Mesenchymal stem cell (in vitro differentiated cells and primary cell): ENCODE measurements at regions not wholly inside any gene's neighbourhood (a gene's known extent, or its start where the extent isn't known, plus 50 kb on each side); places are given as distances from the start of the nearest gene placed in this dataset.

Source experiments
- DNase-seq: peaks from one replicate; pipeline ENCODE4 v3.0.0-alpha.2; 2013
- H2AFZ ChIP-seq: one replicate; pipeline ENCODE4 v1.6.1; 2013; ENCODE audit warnings: low read depth, mild to moderate bottlenecking, control low read depth, inconsistent platforms, low read length, moderate library complexity
- H2AK5ac ChIP-seq: 2 replicates; pipeline ENCODE4 v1.6.1; 2013; ENCODE audit warnings: low read length, moderate library complexity, mild to moderate bottlenecking, inconsistent platforms; ENCODE audit not compliant: severe bottlenecking
- H2BK120ac ChIP-seq: one replicate; pipeline ENCODE4 v1.6.1; 2013; ENCODE audit warnings: low read depth, mild to moderate bottlenecking, inconsistent platforms, low read length, moderate library complexity
- H2BK12ac ChIP-seq, 2 experiments: one replicate each; pipeline ENCODE4 v1.6.1; 2013; ENCODE audit warnings: inconsistent platforms in 2 of 2, low read length in 2 of 2, mild to moderate bottlenecking in 2 of 2, moderate library complexity in 2 of 2, control low read depth in 1 of 2
- H2BK15ac ChIP-seq: one replicate; pipeline ENCODE4 v1.6.1; 2013; ENCODE audit warnings: mild to moderate bottlenecking, low read depth, inconsistent platforms; ENCODE audit not compliant: poor library complexity, severe bottlenecking
- H2BK5ac ChIP-seq: 2 replicates; pipeline ENCODE4 v1.6.1; 2013; ENCODE audit warnings: low read depth, mild to moderate bottlenecking, low read length, control low read depth, inconsistent platforms; ENCODE audit not compliant: poor library complexity, severe bottlenecking
- H3K14ac ChIP-seq, 2 experiments: one replicate each; pipeline ENCODE4 v1.6.1; 2013; ENCODE audit warnings: inconsistent platforms in 2 of 2, low read length in 2 of 2, control low read depth in 1 of 2, mild to moderate bottlenecking in 1 of 2, moderate library complexity in 1 of 2
- H3K18ac ChIP-seq, 2 experiments: one replicate each; pipeline ENCODE4 v1.6.1; 2013; ENCODE audit warnings: inconsistent platforms in 2 of 2, low read length in 2 of 2, control low read depth in 1 of 2, low read depth in 1 of 2, mild to moderate bottlenecking in 1 of 2
- H3K23ac ChIP-seq, 2 experiments: one replicate each; pipeline ENCODE4 v1.6.1; 2013; ENCODE audit warnings: inconsistent platforms in 2 of 2, low read length in 2 of 2, mild to moderate bottlenecking in 2 of 2, moderate library complexity in 2 of 2, control low read depth in 1 of 2
- H3K27ac ChIP-seq: 2 replicates; pipeline ENCODE4 v1.5.1; 2013; ENCODE audit warnings: mild to moderate bottlenecking, moderate library complexity, low read length, control low read depth, inconsistent platforms; ENCODE audit not compliant: poor library complexity, severe bottlenecking
- H3K27me3 ChIP-seq, 2 experiments: 2 replicates each; pipeline versions ENCODE4 v1.6.1 to v1.7.0; 2013; ENCODE audit warnings: low read length in 2 of 2, mild to moderate bottlenecking in 2 of 2, moderate library complexity in 2 of 2, control low read depth in 1 of 2, inconsistent platforms in 1 of 2; ENCODE audit not compliant: control insufficient read depth in 1 of 2, insufficient read depth in 1 of 2
- H3K36me3 ChIP-seq, 2 experiments: 2 replicates each; pipeline versions ENCODE4 v1.6.1 to v1.7.0; 2013; ENCODE audit warnings: low read length in 2 of 2, control low read depth in 1 of 2, inconsistent platforms in 1 of 2, low read depth in 1 of 2, mild to moderate bottlenecking in 1 of 2; ENCODE audit not compliant: insufficient read depth in 2 of 2, control insufficient read depth in 1 of 2
- H3K4ac ChIP-seq, 2 experiments: one replicate each; pipeline ENCODE4 v1.6.1; 2013; ENCODE audit warnings: inconsistent platforms in 2 of 2, low read length in 2 of 2, mild to moderate bottlenecking in 2 of 2, moderate library complexity in 2 of 2, control low read depth in 1 of 2, low read depth in 1 of 2
- H3K4me1 ChIP-seq: 2 replicates; pipeline ENCODE4 v1.6.1; 2013; ENCODE audit warnings: low read depth, low read length, control low read depth; ENCODE audit not compliant: control insufficient read depth, insufficient read depth
- H3K4me2 ChIP-seq: 2 replicates; pipeline ENCODE4 v1.6.1; 2013; ENCODE audit warnings: low read length, mild to moderate bottlenecking, inconsistent platforms; ENCODE audit not compliant: poor library complexity, severe bottlenecking
- H3K4me3 ChIP-seq, 2 experiments: 2 replicates each; pipeline versions ENCODE4 v1.5.1 to v1.7.0; 2013; ENCODE audit warnings: low read length in 2 of 2, mild to moderate bottlenecking in 2 of 2, control low read depth in 1 of 2, low read depth in 1 of 2; ENCODE audit not compliant: insufficient read depth in 1 of 2
- H3K79me1 ChIP-seq: replicated peaks from 2 replicates; pipeline ENCODE4 v1.6.1; 2013; ENCODE audit warnings: mild to moderate bottlenecking, control low read depth, low read length, inconsistent platforms; ENCODE audit not compliant: poor library complexity, severe bottlenecking
- H3K9ac ChIP-seq: 2 replicates; pipeline ENCODE4 v1.7.0; 2013; ENCODE audit warnings: mild to moderate bottlenecking, low read length, moderate library complexity
- H3K9me3 ChIP-seq: 2 replicates; pipeline ENCODE4 v1.7.0; 2013; ENCODE audit warnings: mild to moderate bottlenecking, low read length; ENCODE audit not compliant: control insufficient read depth
- H4K8ac ChIP-seq: one replicate; pipeline ENCODE4 v1.6.1; 2013; ENCODE audit warnings: inconsistent platforms, mild to moderate bottlenecking, low read length, moderate library complexity
- H4K91ac ChIP-seq: one replicate; pipeline ENCODE4 v1.6.1; 2013; ENCODE audit warnings: mild to moderate bottlenecking, low read length, inconsistent platforms
- WGBS: methylation state at CpG from one replicate; pipeline ENCODE4 v1.1.7; 2013; ENCODE audit warnings: mixed read lengths; 5-methylcytosine and 5-hydroxymethylcytosine counted together

- 60% methylated on average over 1 of the region's 1 CpG for WGBS
- Histone ChIP-seq H3K27ac (no peak overlapping the region), H3K9ac (no peak overlapping the region), H3K4ac (no peak overlapping the region), H2AK5ac (no peak overlapping the region), H3K4me2 (no peak overlapping the region), H2AFZ (no peak overlapping the region), H3K27me3 (no peaks in the 10 kb centered on the region), H3K4me3 (no peak overlapping the region), H3K79me1 (no peaks in the 10 kb centered on the region), H2BK12ac (no peak overlapping the region), H3K14ac (no peak overlapping the region), H2BK5ac (no peak overlapping the region), H3K18ac (no peak overlapping the region), H4K8ac (no peak overlapping the region), H3K23ac (no peak overlapping the region), H4K91ac (no peak overlapping the region), H2BK120ac (no peak overlapping the region), H3K4me1 (no peaks in the 10 kb centered on the region), H3K9me3 (peaks cover 22% of the 10 kb centered on the region), H3K36me3 (no peaks in the 10 kb centered on the region), H2BK15ac (no peak overlapping the region)
- no peak for DNase-seq
Observed at GRCh38 chr1:195019385-195019784, 1588.9 kb downstream of the KCNT2 start.

GRCh38 chr1:195012995-195013394 lies 1595.2 kb downstream of the KCNT2 start:
- no peak for DNase-seq
- H3K9ac ChIP-seq = no peak overlapping the region
- H2BK120ac ChIP-seq = no peak overlapping the region
- H3K27me3 ChIP-seq = no peaks in the 10 kb centered on the region
- 55% methylated on average over 5 of the region's 5 CpGs for WGBS
- no peak overlapping the region for H3K23ac ChIP-seq
- H3K14ac ChIP-seq = no peak overlapping the region
- no peak overlapping the region for H2BK15ac ChIP-seq
- H4K8ac ChIP-seq = no peak overlapping the region
- no peak overlapping the region for H3K4me2 ChIP-seq
- H2AK5ac ChIP-seq = no peak overlapping the region
- H3K9me3 ChIP-seq = peaks cover 19% of the 10 kb centered on the region
- no peak overlapping the region for H3K27ac ChIP-seq
- no peaks in the 10 kb centered on the region for H3K79me1 ChIP-seq
- no peaks in the 10 kb centered on the region for H3K36me3 ChIP-seq
- H3K4me3 ChIP-seq = no peak overlapping the region
- no peaks in the 10 kb centered on the region for H3K4me1 ChIP-seq
- no peak overlapping the region for H2AFZ ChIP-seq
- no peak overlapping the region for H3K4ac ChIP-seq
- H2BK5ac ChIP-seq = no peak overlapping the region
- H2BK12ac ChIP-seq = no peak overlapping the region
- no peak overlapping the region for H4K91ac ChIP-seq
- no peak overlapping the region for H3K18ac ChIP-seq

DNA sequence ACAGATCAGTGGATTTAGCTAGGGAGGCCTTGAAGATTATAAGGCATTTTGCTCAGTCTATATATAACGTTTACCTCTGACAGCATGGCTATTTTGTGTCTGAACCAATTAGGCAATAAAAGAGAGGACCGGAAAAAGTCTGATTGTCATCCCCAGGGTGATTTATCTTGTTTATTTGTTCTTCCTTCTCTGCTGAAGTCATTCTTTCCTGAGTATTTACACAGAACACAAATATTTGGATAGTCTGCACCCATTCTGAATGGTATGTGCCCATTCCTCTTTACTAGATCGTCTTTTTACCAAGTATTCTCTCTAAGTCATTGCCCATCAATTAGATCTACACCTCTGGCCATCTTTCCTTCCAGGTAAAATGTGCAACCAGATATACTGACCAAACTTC lies 1602.9 kb downstream of the KCNT2 start:
- no peak overlapping the region for H3K27ac ChIP-seq
- H3K36me3 ChIP-seq = no peaks in the 10 kb centered on the region
- H4K91ac ChIP-seq = no peak overlapping the region
- no peak overlapping the region for H2BK5ac ChIP-seq
- no peak for DNase-seq
- no peaks in the 10 kb centered on the region for H3K4me1 ChIP-seq
- no peak overlapping the region for H3K23ac ChIP-seq
- no peak overlapping the region for H3K14ac ChIP-seq
- H3K4ac ChIP-seq = no peak overlapping the region
- WGBS = 51% methylated on average over 3 of the region's 3 CpGs
- H3K79me1 ChIP-seq = no peaks in the 10 kb centered on the region
- no peak overlapping the region for H3K4me2 ChIP-seq
- no peak overlapping the region for H2AFZ ChIP-seq
- H2AK5ac ChIP-seq = no peak overlapping the region
- no peaks in the 10 kb centered on the region for H3K27me3 ChIP-seq
- H3K4me3 ChIP-seq = no peak overlapping the region
- H2BK12ac ChIP-seq = no peak overlapping the region
- no peak overlapping the region for H3K9ac ChIP-seq
- no peak overlapping the region for H3K18ac ChIP-seq
- no peak overlapping the region for H4K8ac ChIP-seq
- peaks cover 9% of the 10 kb centered on the region for H3K9me3 ChIP-seq
- no peak overlapping the region for H2BK120ac ChIP-seq
- no peak overlapping the region for H2BK15ac ChIP-seq

DNA sequence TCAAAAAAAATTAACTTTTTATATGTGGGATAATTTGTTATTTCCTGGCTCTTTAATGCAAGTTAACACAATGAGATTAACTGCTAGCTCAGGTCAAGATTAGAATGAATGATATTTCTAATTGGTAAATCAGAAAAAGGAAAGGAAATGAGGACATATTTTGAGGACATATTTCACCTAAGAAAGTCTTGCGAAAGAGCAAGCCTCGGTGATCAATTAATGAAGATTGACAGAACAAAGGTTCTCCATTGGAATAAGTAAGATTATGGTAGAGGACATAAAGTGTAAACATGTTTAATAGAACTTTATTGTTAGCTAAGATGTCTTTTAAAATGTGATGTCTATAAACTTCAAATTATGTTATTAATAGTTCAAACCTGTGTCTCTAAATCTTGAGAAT lies 1617.8 kb downstream of the KCNT2 start:
- no peaks in the 10 kb centered on the region for H3K4me1 ChIP-seq
- H2BK15ac ChIP-seq = no peak overlapping the region
- H3K9me3 ChIP-seq = peaks cover 3% of the 10 kb centered on the region
- H2AK5ac ChIP-seq = no peak overlapping the region
- no peaks in the 10 kb centered on the region for H3K36me3 ChIP-seq
- no peak overlapping the region for H3K14ac ChIP-seq
- no peak overlapping the region for H3K18ac ChIP-seq
- no peak overlapping the region for H3K4ac ChIP-seq
- H3K23ac ChIP-seq = no peak overlapping the region
- H3K4me3 ChIP-seq = no peak overlapping the region
- no peak for DNase-seq
- no peak overlapping the region for H3K9ac ChIP-seq
- no peak overlapping the region for H3K4me2 ChIP-seq
- H2BK5ac ChIP-seq = no peak overlapping the region
- no peak overlapping the region for H3K27ac ChIP-seq
- no peak overlapping the region for H2BK120ac ChIP-seq
- no peak overlapping the region for H2AFZ ChIP-seq
- no peaks in the 10 kb centered on the region for H3K27me3 ChIP-seq
- H2BK12ac ChIP-seq = no peak overlapping the region
- no peak overlapping the region for H4K91ac ChIP-seq
- H4K8ac ChIP-seq = no peak overlapping the region
- no peaks in the 10 kb centered on the region for H3K79me1 ChIP-seq
- 89% methylated on average over 2 of the region's 2 CpGs for WGBS
